Esophagus muscularis mucosa (tissue), 3 donors: ENCODE measurements at regions not wholly inside any gene's neighbourhood (a gene's known extent, or its start where the extent isn't known, plus 50 kb on each side); places are given as distances from the start of the nearest gene placed in this dataset.

ENCODE experiments used
- POLR2A ChIP-seq: fragments of 450-650 bp; IDR thresholded peaks from one replicate; pipeline ENCODE4 v1.6.1; 2017; ENCODE audit warnings: antibody characterized with exemption, moderate library complexity, mild to moderate bottlenecking, low read depth
- POLR2AphosphoS5 ChIP-seq, 2 donors: sonication (generic); formaldehyde crosslinking; IDR thresholded peaks; one replicate each; pipeline ENCODE4 v1.6.1; 2017; ENCODE audit warnings: antibody characterized with exemption in 2 of 2
- TF ChIP-seq, protein P1 (sequence below), 3 experiments: fragments of 200-600 bp in 2 of 3; fragments of 450-650 bp in 1 of 3; sonication (generic) in 2 of 3; IDR thresholded peaks; one replicate each; pipeline ENCODE4 v1.5.1; 2017 to 2019; ENCODE audit warnings: antibody characterized with exemption in 3 of 3, mild to moderate bottlenecking in 2 of 3, moderate library complexity in 1 of 3

DNA sequence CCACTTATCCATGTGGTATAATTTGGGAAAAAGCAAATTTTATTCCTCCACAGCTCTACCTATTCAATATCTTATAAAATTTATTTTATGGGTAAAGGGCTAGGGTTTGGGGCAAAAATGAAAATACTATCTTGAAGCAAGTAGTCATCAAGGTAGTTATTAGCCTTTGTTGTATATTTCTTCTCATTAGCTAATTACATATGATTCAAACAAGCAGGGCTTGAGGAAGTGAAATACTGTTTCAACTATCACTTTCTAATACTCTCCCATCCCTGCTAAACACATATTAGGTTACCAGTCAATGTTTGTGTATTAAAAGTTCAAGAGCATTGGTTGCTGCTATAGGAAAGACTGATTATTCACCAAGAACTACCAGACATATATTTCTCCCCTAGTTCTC, 517.3 kb downstream of the METTL15 start:
- TF ChIP-seq, protein P1, sequence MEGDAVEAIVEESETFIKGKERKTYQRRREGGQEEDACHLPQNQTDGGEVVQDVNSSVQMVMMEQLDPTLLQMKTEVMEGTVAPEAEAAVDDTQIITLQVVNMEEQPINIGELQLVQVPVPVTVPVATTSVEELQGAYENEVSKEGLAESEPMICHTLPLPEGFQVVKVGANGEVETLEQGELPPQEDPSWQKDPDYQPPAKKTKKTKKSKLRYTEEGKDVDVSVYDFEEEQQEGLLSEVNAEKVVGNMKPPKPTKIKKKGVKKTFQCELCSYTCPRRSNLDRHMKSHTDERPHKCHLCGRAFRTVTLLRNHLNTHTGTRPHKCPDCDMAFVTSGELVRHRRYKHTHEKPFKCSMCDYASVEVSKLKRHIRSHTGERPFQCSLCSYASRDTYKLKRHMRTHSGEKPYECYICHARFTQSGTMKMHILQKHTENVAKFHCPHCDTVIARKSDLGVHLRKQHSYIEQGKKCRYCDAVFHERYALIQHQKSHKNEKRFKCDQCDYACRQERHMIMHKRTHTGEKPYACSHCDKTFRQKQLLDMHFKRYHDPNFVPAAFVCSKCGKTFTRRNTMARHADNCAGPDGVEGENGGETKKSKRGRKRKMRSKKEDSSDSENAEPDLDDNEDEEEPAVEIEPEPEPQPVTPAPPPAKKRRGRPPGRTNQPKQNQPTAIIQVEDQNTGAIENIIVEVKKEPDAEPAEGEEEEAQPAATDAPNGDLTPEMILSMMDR (IDR thresholded peaks at IDR 0.05) = no peak
- TF ChIP-seq POLR2A = no peak
- TF ChIP-seq POLR2AphosphoS5 (IDR thresholded peaks at IDR 0.05) = no peak
